ENCODE measurements at regions not wholly inside any gene's neighbourhood (a gene's known extent, or its start where the extent isn't known, plus 50 kb on each side); places are given as distances from the start of the nearest gene placed in this dataset.

DNA sequence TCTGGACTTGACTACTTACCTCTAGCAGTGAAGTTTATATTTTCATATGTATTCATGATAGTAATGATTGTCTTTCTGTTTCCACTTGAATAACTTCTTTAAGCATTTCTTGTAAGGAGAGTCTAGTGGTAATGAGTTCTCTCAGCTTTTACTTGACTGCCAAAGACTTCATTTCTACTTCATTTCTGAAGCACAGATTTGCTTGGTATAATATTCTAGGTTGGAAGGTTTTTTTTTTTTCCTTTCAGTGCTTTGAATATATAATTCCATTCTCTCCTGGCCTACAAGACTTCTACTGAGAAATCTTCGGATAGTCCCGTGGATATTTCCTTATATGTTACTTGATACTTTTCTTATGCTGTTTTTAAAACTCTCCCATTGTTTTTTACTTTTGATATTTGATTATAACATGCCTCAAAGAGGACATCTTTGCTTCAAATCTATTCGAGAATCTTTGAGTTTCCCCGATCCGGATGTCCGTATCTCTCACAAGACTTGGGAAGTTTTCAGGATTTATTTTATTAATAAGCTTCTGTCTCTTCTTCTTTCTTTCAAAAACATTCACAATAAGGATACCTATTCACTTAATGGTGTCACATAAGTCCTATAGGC lies 1560.0 kb downstream of the PCDH9 start:
- no peak for TF ChIP-seq CTCF (conservative IDR thresholded peaks at IDR 0.05; ENCODE audit: control insufficient read depth, insufficient read depth, low read depth, low read length)
- DNase-seq (ENCODE audit: low read depth) = no peak

DNA sequence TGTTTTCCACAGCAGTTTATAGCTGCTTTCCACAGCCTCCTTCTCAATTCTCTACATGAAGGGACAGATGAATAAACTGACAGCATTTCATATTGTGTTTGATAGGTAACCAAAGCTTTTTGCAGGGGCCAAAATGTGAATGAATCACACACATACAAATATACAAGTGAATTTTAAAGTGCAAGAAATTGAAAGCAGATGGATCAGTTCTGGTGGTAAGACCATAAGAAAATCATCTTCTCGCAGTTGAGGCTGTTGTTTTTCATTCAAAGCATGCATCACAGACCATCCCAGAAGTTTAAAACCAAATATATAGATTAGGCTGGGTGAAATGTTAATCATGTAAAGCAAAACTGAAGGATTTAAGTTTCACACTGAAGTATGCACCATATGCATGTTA lies 1569.4 kb downstream of the PCDH9 start:
- no peak for TF ChIP-seq CTCF (conservative IDR thresholded peaks at IDR 0.05; ENCODE audit: control insufficient read depth, insufficient read depth, low read depth, low read length)
- DNase-seq (ENCODE audit: low read depth) = peak; percentile 32
- no peak overlapping the region for H3K4me3 ChIP-seq (ENCODE audit: control insufficient read depth, low read depth, low read length)

More for the DNA sequence above, 1560.0 kb downstream of the PCDH9 start:
- no peak overlapping the region for H3K4me3 ChIP-seq (ENCODE audit: control insufficient read depth, low read depth, low read length)

DNA sequence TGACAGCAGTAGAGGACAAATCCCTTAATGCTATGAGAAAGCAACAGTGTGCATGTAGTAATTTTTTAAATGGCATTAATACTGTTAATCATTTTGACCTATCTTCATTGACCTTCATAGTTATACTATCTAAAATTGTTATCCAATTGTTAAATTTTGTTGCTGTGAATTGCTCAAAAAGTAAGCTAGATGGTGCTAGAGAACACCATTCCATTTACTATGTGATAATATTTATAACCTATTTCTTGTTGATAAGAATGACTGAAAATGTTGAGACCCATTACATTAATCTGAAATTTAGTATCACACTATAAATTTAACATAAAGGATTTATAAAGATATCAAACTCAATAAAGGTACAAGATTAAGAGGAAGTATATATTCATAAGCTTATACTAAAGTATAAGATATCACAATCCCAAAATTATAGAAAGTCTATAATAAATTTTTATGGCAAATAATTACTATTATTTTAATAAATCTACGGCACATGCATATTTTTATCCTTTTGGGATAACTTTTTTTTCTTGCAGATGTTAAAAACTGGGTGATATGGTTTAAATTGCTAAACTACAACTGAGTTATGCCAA lies 1573.3 kb downstream of the PCDH9 start:
- TF ChIP-seq CTCF (conservative IDR thresholded peaks at IDR 0.05; ENCODE audit: control insufficient read depth, insufficient read depth, low read depth, low read length) = peak; percentile 63
- peak; percentile 47 for DNase-seq (ENCODE audit: low read depth)
- H3K4me3 ChIP-seq (ENCODE audit: control insufficient read depth, low read depth, low read length) = no peak overlapping the region

DNA sequence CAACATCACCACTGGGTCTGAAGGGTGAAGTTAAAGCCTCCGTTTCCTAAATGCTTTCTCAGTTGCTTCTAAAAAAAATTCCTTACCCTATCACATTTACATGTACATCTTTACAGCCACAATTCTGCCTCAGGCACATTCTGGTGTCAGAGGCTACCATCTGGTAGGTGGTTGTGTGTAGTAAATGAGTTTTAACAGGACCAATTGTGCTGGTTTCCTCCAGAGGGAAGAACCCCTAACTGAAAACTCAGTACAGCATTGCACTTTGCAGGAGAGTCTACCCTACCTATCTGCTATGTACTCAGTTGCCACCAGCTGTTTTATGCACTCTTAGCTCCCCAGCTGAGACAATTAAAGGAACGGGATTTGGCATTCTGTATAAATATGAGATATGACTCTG lies 1576.5 kb downstream of the PCDH9 start:
- no peak overlapping the region for H3K4me3 ChIP-seq (ENCODE audit: control insufficient read depth, low read depth, low read length)
- TF ChIP-seq CTCF (conservative IDR thresholded peaks at IDR 0.05; ENCODE audit: control insufficient read depth, insufficient read depth, low read depth, low read length) = no peak
- no peak for DNase-seq (ENCODE audit: low read depth)

- H3K4me3 ChIP-seq (ENCODE audit: control insufficient read depth, low read depth, low read length) = no peak overlapping the region
- DNase-seq (ENCODE audit: low read depth) = no peak
- TF ChIP-seq CTCF (conservative IDR thresholded peaks at IDR 0.05; ENCODE audit: control insufficient read depth, insufficient read depth, low read depth, low read length) = no peak
These were observed 1579.8 kb downstream of the PCDH9 start for GRCh38 chr13:65650321-65650720.

DNA sequence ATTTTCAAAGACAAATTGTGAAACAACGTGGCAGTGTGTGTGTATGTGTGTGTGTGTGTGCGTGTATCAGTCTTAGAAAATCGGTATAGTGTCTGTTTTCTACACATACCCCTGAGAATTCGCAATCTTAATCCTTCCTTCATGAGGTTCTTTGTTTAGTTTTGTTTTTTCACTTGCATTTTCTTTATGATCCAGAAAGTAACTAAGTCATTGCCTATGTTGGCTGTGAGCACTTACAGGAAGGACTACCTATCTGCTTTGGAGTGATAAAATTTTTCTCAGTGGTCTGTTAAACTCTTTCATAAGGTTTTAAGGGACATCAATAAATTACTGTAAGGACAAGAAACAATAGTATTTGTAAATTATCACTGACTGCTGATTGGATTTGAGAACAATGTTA lies 1587.1 kb downstream of the PCDH9 start:
- DNase-seq (ENCODE audit: low read depth) = no peak
- no peak for TF ChIP-seq CTCF (conservative IDR thresholded peaks at IDR 0.05; ENCODE audit: control insufficient read depth, insufficient read depth, low read depth, low read length)
- no peak overlapping the region for H3K4me3 ChIP-seq (ENCODE audit: control insufficient read depth, low read depth, low read length)

All from fibroblast of mammary gland (primary cell).